Transverse colon (tissue), 3 donors: ENCODE measurements at regions not wholly inside any gene's neighbourhood (a gene's known extent, or its start where the extent isn't known, plus 50 kb on each side); places are given as distances from the start of the nearest gene placed in this dataset.

Experiments
- EP300 ChIP-seq: sonication (generic); formaldehyde crosslinking; IDR thresholded peaks from one replicate; pipeline ENCODE4 v1.6.1; 2017; ENCODE audit warnings: antibody characterized with exemption, low read depth
- TF ChIP-seq, protein P1 (sequence below), 5 experiments: fragments of 200-600 bp in 3 of 5; fragments of 450-650 bp in 2 of 5; sonication (generic) in 3 of 5; IDR thresholded peaks; 1 replicate in 2 of 5; 2 replicates in 3 of 5; pipeline ENCODE4 v1.5.1; 2016 to 2017; ENCODE audit warnings: antibody characterized with exemption in 5 of 5, inconsistent platforms in 3 of 5, mild to moderate bottlenecking in 2 of 5, moderate library complexity in 1 of 5

GRCh38 chr9:3768712-3769457 is 243.1 kb upstream of the RFX3 start:
- TF ChIP-seq, protein P1, sequence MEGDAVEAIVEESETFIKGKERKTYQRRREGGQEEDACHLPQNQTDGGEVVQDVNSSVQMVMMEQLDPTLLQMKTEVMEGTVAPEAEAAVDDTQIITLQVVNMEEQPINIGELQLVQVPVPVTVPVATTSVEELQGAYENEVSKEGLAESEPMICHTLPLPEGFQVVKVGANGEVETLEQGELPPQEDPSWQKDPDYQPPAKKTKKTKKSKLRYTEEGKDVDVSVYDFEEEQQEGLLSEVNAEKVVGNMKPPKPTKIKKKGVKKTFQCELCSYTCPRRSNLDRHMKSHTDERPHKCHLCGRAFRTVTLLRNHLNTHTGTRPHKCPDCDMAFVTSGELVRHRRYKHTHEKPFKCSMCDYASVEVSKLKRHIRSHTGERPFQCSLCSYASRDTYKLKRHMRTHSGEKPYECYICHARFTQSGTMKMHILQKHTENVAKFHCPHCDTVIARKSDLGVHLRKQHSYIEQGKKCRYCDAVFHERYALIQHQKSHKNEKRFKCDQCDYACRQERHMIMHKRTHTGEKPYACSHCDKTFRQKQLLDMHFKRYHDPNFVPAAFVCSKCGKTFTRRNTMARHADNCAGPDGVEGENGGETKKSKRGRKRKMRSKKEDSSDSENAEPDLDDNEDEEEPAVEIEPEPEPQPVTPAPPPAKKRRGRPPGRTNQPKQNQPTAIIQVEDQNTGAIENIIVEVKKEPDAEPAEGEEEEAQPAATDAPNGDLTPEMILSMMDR (IDR thresholded peaks at IDR 0.05): no peak
- no peak for TF ChIP-seq EP300
